Vagina (tissue), 2 donors: ENCODE measurements at regions not wholly inside any gene's neighbourhood (a gene's known extent, or its start where the extent isn't known, plus 50 kb on each side); places are given as distances from the start of the nearest gene placed in this dataset.

Source experiments
- DNase-seq, 2 donors: peaks; one replicate each; pipeline ENCODE4 v3.0.0-alpha.2; 2017; ENCODE audit errors: extremely low spot score in 2 of 2
- H3K27ac ChIP-seq: fragments of 200-600 bp; sonication (generic); one replicate; pipeline ENCODE4 v1.5.1; 2019
- H3K27me3 ChIP-seq: fragments of 200-600 bp; sonication (generic); one replicate; pipeline ENCODE4 v1.5.1; 2019
- H3K36me3 ChIP-seq, 2 donors: fragments of 200-600 bp; sonication (generic); one replicate each; pipeline ENCODE4 v1.5.1; 2017 to 2019
- H3K4me1 ChIP-seq: fragments of 200-600 bp; sonication (generic); one replicate; pipeline ENCODE4 v1.5.1; 2019
- H3K4me3 ChIP-seq, 2 donors: fragments of 200-600 bp; sonication (generic); 1 replicate in 1 of 2; 2 replicates in 1 of 2; pipeline ENCODE4 v1.5.1; 2016 to 2019
- H3K9me3 ChIP-seq: fragments of 200-600 bp; sonication (generic); one replicate; pipeline ENCODE4 v1.5.1; 2019
- POLR2A ChIP-seq, 2 donors: fragments of 450-650 bp; IDR thresholded peaks; one replicate each; pipeline ENCODE4 v1.6.1; 2017; ENCODE audit warnings: antibody characterized with exemption in 2 of 2, mild to moderate bottlenecking in 2 of 2, moderate library complexity in 2 of 2
- POLR2AphosphoS5 ChIP-seq, 2 donors: sonication (generic); formaldehyde crosslinking; IDR thresholded peaks; one replicate each; pipeline ENCODE4 v1.9.0; 2017; ENCODE audit warnings: antibody characterized with exemption in 2 of 2, mild to moderate bottlenecking in 2 of 2, low read depth in 1 of 2; ENCODE audit not compliant: insufficient read depth in 1 of 2
- intact Hi-C: fragments of 100-400 bp; cut with DNase I; formaldehyde crosslinking; loops from one replicate; pipeline ENCODE4 v1.15.1; 2023
- TF ChIP-seq, protein P1 (sequence below), 3 experiments: fragments of 450-650 bp in 2 of 3; fragments of 200-600 bp in 1 of 3; sonication (generic) in 1 of 3; IDR thresholded peaks; one replicate each; pipeline ENCODE4 v1.5.1; 2017 to 2019; ENCODE audit warnings: antibody characterized with exemption in 3 of 3, mild to moderate bottlenecking in 2 of 3, moderate library complexity in 2 of 3

DNA sequence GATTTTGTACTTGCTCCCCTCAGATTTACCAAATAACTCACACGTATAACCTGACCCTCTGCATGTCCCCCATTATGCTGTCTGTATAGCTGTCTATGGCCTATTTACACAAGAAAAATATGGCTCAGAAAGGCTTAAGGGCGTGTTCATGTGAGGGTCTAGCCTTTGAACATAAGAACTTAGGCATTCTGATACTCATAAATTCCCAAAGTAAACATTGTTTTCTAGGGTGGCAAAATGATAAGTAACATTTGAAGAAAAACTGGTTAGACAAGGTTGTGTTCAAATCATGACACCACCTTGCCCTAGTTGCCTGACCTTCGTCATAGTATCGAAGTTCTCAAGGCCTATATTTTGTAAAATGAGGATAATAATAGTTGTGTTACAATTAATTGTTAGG, 394.6 kb downstream of the LRRIQ3 start:
- no peak overlapping the region for H3K4me3 ChIP-seq
- no peak overlapping the region for H3K27ac ChIP-seq
- no peaks in the 10 kb centered on the region for H3K36me3 ChIP-seq
- H3K9me3 ChIP-seq, result no peaks in the 10 kb centered on the region
- no peaks in the 10 kb centered on the region for H3K4me1 ChIP-seq
- TF ChIP-seq, protein P1, sequence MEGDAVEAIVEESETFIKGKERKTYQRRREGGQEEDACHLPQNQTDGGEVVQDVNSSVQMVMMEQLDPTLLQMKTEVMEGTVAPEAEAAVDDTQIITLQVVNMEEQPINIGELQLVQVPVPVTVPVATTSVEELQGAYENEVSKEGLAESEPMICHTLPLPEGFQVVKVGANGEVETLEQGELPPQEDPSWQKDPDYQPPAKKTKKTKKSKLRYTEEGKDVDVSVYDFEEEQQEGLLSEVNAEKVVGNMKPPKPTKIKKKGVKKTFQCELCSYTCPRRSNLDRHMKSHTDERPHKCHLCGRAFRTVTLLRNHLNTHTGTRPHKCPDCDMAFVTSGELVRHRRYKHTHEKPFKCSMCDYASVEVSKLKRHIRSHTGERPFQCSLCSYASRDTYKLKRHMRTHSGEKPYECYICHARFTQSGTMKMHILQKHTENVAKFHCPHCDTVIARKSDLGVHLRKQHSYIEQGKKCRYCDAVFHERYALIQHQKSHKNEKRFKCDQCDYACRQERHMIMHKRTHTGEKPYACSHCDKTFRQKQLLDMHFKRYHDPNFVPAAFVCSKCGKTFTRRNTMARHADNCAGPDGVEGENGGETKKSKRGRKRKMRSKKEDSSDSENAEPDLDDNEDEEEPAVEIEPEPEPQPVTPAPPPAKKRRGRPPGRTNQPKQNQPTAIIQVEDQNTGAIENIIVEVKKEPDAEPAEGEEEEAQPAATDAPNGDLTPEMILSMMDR (IDR thresholded peaks at IDR 0.05), result no peak
- TF ChIP-seq POLR2A (IDR thresholded peaks at IDR 0.05), result no peak
- no peak for TF ChIP-seq POLR2AphosphoS5 (IDR thresholded peaks at IDR 0.05; ENCODE audit: insufficient read depth in 1 of 2, low read depth in 1 of 2)
- DNase-seq, result no peak
- intact Hi-C loops, result no loop called here
- H3K27me3 ChIP-seq, result no peaks in the 10 kb centered on the region

DNA sequence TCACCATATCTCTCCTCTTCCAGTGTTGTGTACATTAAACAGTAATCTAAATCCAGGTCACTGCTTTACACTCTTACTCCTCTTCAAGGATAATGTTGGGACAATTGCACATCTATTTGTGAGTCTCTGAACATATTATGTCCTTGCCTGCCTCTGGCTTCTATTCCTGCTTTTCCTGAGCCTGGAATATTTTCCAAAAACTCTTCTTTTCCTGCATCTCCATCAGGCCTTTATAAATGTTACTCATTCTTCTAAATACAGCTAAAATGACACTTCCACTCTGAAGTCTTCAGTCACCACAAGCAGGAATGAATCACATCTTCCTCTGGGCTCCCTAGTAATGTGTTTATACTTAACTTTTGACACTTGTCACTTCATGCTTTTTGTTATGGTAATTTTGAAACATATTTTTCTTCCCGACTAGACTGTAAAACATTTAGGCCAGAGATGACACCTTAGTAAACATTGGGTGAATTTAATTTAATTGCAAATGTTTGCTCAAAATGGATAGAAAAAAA, 396.0 kb downstream of the LRRIQ3 start:
- no peak overlapping the region for H3K27ac ChIP-seq
- no peaks in the 10 kb centered on the region for H3K27me3 ChIP-seq
- intact Hi-C loops, result no loop called here
- no peak for DNase-seq
- no peak overlapping the region for H3K4me3 ChIP-seq
- H3K36me3 ChIP-seq, result no peaks in the 10 kb centered on the region
- no peaks in the 10 kb centered on the region for H3K9me3 ChIP-seq
- TF ChIP-seq, protein P1 (IDR thresholded peaks at IDR 0.05), result no peak
- TF ChIP-seq POLR2A (IDR thresholded peaks at IDR 0.05) (no peak), POLR2AphosphoS5 (IDR thresholded peaks at IDR 0.05; ENCODE audit: insufficient read depth in 1 of 2, low read depth in 1 of 2) (no peak)
- no peaks in the 10 kb centered on the region for H3K4me1 ChIP-seq

DNA sequence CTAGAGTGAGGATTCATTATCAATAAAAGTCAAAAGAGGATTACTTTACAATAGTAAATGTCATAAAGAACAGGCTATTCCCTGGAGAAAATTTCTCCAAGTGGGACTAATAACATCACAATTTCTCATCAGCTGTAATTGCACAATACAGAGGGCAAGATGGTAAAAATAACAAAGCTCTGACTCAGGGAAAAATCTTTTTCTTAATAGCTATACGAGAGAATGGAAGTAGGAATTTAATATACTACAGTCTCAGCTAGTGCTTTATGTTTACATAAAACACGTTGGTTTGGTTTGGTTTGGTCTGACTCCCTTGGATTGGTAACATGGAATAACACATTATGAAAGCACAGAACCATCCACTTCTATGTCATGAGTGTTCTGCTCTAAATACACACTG, 397.6 kb downstream of the LRRIQ3 start:
- H3K27ac ChIP-seq, result no peak overlapping the region
- TF ChIP-seq, protein P1 (IDR thresholded peaks at IDR 0.05), result no peak
- TF ChIP-seq POLR2A (IDR thresholded peaks at IDR 0.05), result no peak
- TF ChIP-seq POLR2AphosphoS5 (IDR thresholded peaks at IDR 0.05; ENCODE audit: insufficient read depth in 1 of 2, low read depth in 1 of 2), result no peak
- intact Hi-C loops, result no loop called here

GRCh38 chr1:73789965-73790364, 408.0 kb downstream of the LRRIQ3 start:
- Histone ChIP-seq H3K27me3 (no peaks in the 10 kb centered on the region), H3K9me3 (no peaks in the 10 kb centered on the region), H3K4me1 (no peaks in the 10 kb centered on the region), H3K36me3 (no peaks in the 10 kb centered on the region), H3K4me3 (no peak overlapping the region), H3K27ac (no peak overlapping the region)
- TF ChIP-seq POLR2A (IDR thresholded peaks at IDR 0.05), result no peak
- TF ChIP-seq, protein P1 (IDR thresholded peaks at IDR 0.05), result no peak
- no peak for TF ChIP-seq POLR2AphosphoS5 (IDR thresholded peaks at IDR 0.05; ENCODE audit: insufficient read depth in 1 of 2, low read depth in 1 of 2)
- intact Hi-C loops, result no loop called here
- no peak for DNase-seq

More for the DNA sequence above, 397.6 kb downstream of the LRRIQ3 start:
- Histone ChIP-seq H3K36me3 (no peaks in the 10 kb centered on the region), H3K4me3 (no peak overlapping the region), H3K27me3 (no peaks in the 10 kb centered on the region), H3K4me1 (no peaks in the 10 kb centered on the region), H3K9me3 (no peaks in the 10 kb centered on the region)
- no peak for DNase-seq

DNA sequence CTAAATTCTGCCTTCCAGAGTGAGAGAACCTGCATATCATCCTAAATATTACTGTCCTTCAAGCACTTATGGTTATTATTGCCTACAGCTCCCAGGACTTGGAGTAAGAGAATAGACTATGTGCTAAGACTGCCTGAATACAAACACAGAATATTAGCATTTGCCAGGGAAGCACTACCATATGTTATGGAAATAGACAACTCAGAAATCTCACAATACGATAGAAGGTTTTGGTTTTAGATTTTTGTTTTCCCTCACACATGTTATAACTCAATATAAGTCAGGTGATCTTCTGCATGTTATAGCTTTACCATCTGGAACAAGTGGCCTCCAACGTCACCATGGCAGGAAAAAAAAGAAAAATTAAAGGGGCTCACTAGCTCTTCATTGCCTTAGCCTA, 413.9 kb downstream of the LRRIQ3 start:
- DNase-seq, result no peak
- intact Hi-C loops, result no loop called here
- Histone ChIP-seq H3K4me3 (no peak overlapping the region), H3K4me1 (no peaks in the 10 kb centered on the region), H3K27me3 (no peaks in the 10 kb centered on the region), H3K9me3 (no peaks in the 10 kb centered on the region), H3K36me3 (no peaks in the 10 kb centered on the region), H3K27ac (no peak overlapping the region)
- no peak for TF ChIP-seq POLR2AphosphoS5 (IDR thresholded peaks at IDR 0.05; ENCODE audit: insufficient read depth in 1 of 2, low read depth in 1 of 2)
- TF ChIP-seq, protein P1 (IDR thresholded peaks at IDR 0.05), result no peak
- no peak for TF ChIP-seq POLR2A (IDR thresholded peaks at IDR 0.05)
